ENCODE measurements at regions not wholly inside any gene's neighbourhood (a gene's known extent, or its start where the extent isn't known, plus 50 kb on each side); places are given as distances from the start of the nearest gene placed in this dataset.

- Histone ChIP-seq H3K4me1 (ENCODE audit: insufficient read depth) (no peaks in the 10 kb centered on the region), H3K9me3 (ENCODE audit: low read depth) (no peaks in the 10 kb centered on the region), H3K4me3 (no peak overlapping the region), H4K20me1 (ENCODE audit: insufficient read depth, poor library complexity, severe bottlenecking) (no peaks in the 10 kb centered on the region), H2AFZ (no peak overlapping the region), H3K9me2 (replicated peaks; ENCODE audit: insufficient read depth) (no peaks in the 10 kb centered on the region), H3K27ac (no peak overlapping the region), H3K36me3 (replicated peaks; ENCODE audit: insufficient read depth, low read depth) (no peaks in the 10 kb centered on the region), H3K79me2 (no peaks in the 10 kb centered on the region), H3K27me3 (no peaks in the 10 kb centered on the region), H3K4me2 (no peak overlapping the region)
- 82% methylated on average over 4 of the region's 4 CpGs for WGBS (ENCODE audit: low lambda C conversion rate, missing lambda C conversion rate)
- TF ChIP-seq EZH2phosphoT487 (IDR thresholded peaks at IDR 0.05; ENCODE audit: low read depth, severe bottlenecking, unreplicated experiment) (no peak), EZH2 (IDR thresholded peaks at IDR 0.05; ENCODE audit: borderline replicate concordance) (no peak), CTCF (IDR thresholded peaks at IDR 0.05; ENCODE audit: poor library complexity) (no peak)
- no peak for DNase-seq (ENCODE audit: low spot score)
These were observed 256.3 kb upstream of the LINC00305 start for GRCh38 chr18:64405161-64405560.

- no peaks in the 10 kb centered on the region for H3K9me2 ChIP-seq (replicated peaks; ENCODE audit: insufficient read depth)
- H3K79me2 ChIP-seq = no peaks in the 10 kb centered on the region
- DNase-seq (ENCODE audit: low spot score) = no peak
- TF ChIP-seq EZH2phosphoT487 (IDR thresholded peaks at IDR 0.05; ENCODE audit: low read depth, severe bottlenecking, unreplicated experiment) (no peak), CTCF (IDR thresholded peaks at IDR 0.05; ENCODE audit: poor library complexity) (no peak), EZH2 (IDR thresholded peaks at IDR 0.05; ENCODE audit: borderline replicate concordance) (no peak)
- no peaks in the 10 kb centered on the region for H3K9me3 ChIP-seq (ENCODE audit: low read depth)
- no peak overlapping the region for H3K4me2 ChIP-seq
- H3K27me3 ChIP-seq = no peaks in the 10 kb centered on the region
- H2AFZ ChIP-seq = no peak overlapping the region
- no peaks in the 10 kb centered on the region for H4K20me1 ChIP-seq (ENCODE audit: insufficient read depth, poor library complexity, severe bottlenecking)
- H3K4me3 ChIP-seq = no peak overlapping the region
- WGBS (ENCODE audit: low lambda C conversion rate, missing lambda C conversion rate) = 87% methylated on average over 2 of the region's 2 CpGs
- no peaks in the 10 kb centered on the region for H3K36me3 ChIP-seq (replicated peaks; ENCODE audit: insufficient read depth, low read depth)
- H3K4me1 ChIP-seq (ENCODE audit: insufficient read depth) = no peaks in the 10 kb centered on the region
- H3K27ac ChIP-seq = no peak overlapping the region
These were observed 255.1 kb upstream of the LINC00305 start for GRCh38 chr18:64403784-64404503.

DNA sequence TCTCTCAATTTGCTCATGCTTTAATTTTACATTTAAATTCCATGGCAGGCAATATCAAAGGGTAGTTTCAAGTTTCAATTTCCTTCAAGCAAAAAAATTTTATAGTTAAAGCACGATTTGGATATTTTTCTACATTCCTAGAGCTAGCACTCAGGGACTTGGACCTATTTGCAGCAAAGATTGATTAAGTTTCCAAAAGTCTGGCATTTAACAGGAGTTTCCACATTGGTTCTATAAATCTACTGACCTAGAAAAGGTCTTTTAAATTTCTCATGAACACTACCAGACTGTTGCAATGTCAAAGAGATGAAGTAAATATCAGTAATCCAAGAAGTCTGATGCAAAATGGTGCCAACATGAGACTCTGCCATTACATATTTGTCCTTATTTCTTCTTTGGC lies 253.7 kb upstream of the LINC00305 start:
- no peak for DNase-seq (ENCODE audit: low spot score)
- 69% methylated on average over 1 of the region's 1 CpG for WGBS (ENCODE audit: low lambda C conversion rate, missing lambda C conversion rate)
- no peak overlapping the region for H3K27ac ChIP-seq
- no peaks in the 10 kb centered on the region for H3K36me3 ChIP-seq (replicated peaks; ENCODE audit: insufficient read depth, low read depth)
- no peaks in the 10 kb centered on the region for H3K9me3 ChIP-seq (ENCODE audit: low read depth)
- no peaks in the 10 kb centered on the region for H3K79me2 ChIP-seq
- no peak overlapping the region for H3K4me2 ChIP-seq
- H3K9me2 ChIP-seq (replicated peaks; ENCODE audit: insufficient read depth) = no peaks in the 10 kb centered on the region
- no peak for TF ChIP-seq CTCF (IDR thresholded peaks at IDR 0.05; ENCODE audit: poor library complexity)
- TF ChIP-seq EZH2phosphoT487 (IDR thresholded peaks at IDR 0.05; ENCODE audit: low read depth, severe bottlenecking, unreplicated experiment) = no peak
- TF ChIP-seq EZH2 (IDR thresholded peaks at IDR 0.05; ENCODE audit: borderline replicate concordance) = no peak
- H3K4me1 ChIP-seq (ENCODE audit: insufficient read depth) = no peaks in the 10 kb centered on the region
- no peaks in the 10 kb centered on the region for H4K20me1 ChIP-seq (ENCODE audit: insufficient read depth, poor library complexity, severe bottlenecking)
- no peak overlapping the region for H2AFZ ChIP-seq
- H3K4me3 ChIP-seq = no peak overlapping the region
- no peaks in the 10 kb centered on the region for H3K27me3 ChIP-seq

Data from hepatocyte (in vitro differentiated cells).